Natural killer cell (primary cell): ENCODE measurements at regions not wholly inside any gene's neighbourhood (a gene's known extent, or its start where the extent isn't known, plus 50 kb on each side); places are given as distances from the start of the nearest gene placed in this dataset.

Source experiments
- ATAC-seq, 3 donors: fragments of 150-1000 bp in 2 of 3; fragments of 200-7000 bp in 1 of 3; cut with Tn5 transposase; 1 replicate in 1 of 3; 2 replicates in 2 of 3; pipeline ENCODE4 v1.10.0; 2021; ENCODE audit warnings: mild to moderate bottlenecking in 2 of 3, moderate library complexity in 2 of 3
- DNase-seq, 2 donors: peaks; one replicate each; pipeline versions ENCODE4 v3.0.0 to v3.0.0-alpha.2; 2013 to 2021; ENCODE audit warnings: mixed read lengths in 1 of 2
- H3K27ac ChIP-seq: one replicate; pipeline ENCODE4 v1.5.1; 2013; ENCODE audit warnings: mild to moderate bottlenecking, low read length
- H3K27me3 ChIP-seq: one replicate; pipeline ENCODE4 v1.6.1; 2013; ENCODE audit warnings: low read length; ENCODE audit not compliant: control insufficient read depth, insufficient read depth
- H3K36me3 ChIP-seq: one replicate; pipeline ENCODE4 v1.6.1; 2013; ENCODE audit warnings: low read length; ENCODE audit not compliant: control insufficient read depth, insufficient read depth
- H3K4me1 ChIP-seq: one replicate; pipeline ENCODE4 v1.6.1; 2013; ENCODE audit warnings: low read length; ENCODE audit not compliant: control insufficient read depth, insufficient read depth
- H3K4me3 ChIP-seq: one replicate; pipeline ENCODE4 v1.5.1; 2013; ENCODE audit warnings: low read length
- H3K9me3 ChIP-seq: one replicate; pipeline ENCODE4 v1.6.1; 2013; ENCODE audit warnings: low read length; ENCODE audit not compliant: control insufficient read depth, insufficient read depth
- H3K27ac Mint-ChIP-seq, 2 donors: one replicate each; pipeline ENCODE4 v1.8.0; 2022; ENCODE audit warnings: mild to moderate bottlenecking in 2 of 2, mixed read lengths in 2 of 2, moderate library complexity in 1 of 2
- H3K27me3 Mint-ChIP-seq, 2 donors: one replicate each; pipeline ENCODE4 v1.8.0; 2022; ENCODE audit warnings: low read depth in 2 of 2, mixed read lengths in 2 of 2
- H3K36me3 Mint-ChIP-seq: one replicate; pipeline ENCODE4 v1.8.0; 2022; ENCODE audit warnings: mixed read lengths
- H3K4me1 Mint-ChIP-seq, 2 donors: one replicate each; pipeline ENCODE4 v1.8.0; 2022; ENCODE audit warnings: mixed read lengths in 2 of 2
- H3K4me3 Mint-ChIP-seq: one replicate; pipeline ENCODE4 v1.8.0; 2022; ENCODE audit warnings: mild to moderate bottlenecking, moderate library complexity, mixed read lengths
- H3K9me3 Mint-ChIP-seq, 2 donors: one replicate each; pipeline ENCODE4 v1.8.0; 2022; ENCODE audit warnings: mixed read lengths in 2 of 2
- WGBS: methylation state at CpG from one replicate; pipeline ENCODE4 v1.1.7; 2013; ENCODE audit warnings: missing lambda C conversion rate; ENCODE audit not compliant: insufficient coverage; 5-methylcytosine and 5-hydroxymethylcytosine counted together
- intact Hi-C: fragments of 100-400 bp; cut with micrococcal nuclease; formaldehyde crosslinking; loops from one replicate; pipeline ENCODE4 v1.14.2; 2022
- TF ChIP-seq, protein P1 (sequence below): fragments of 200-600 bp; IDR thresholded peaks from one replicate; pipeline ENCODE4 v1.8.0; 2022; ENCODE audit warnings: antibody characterized with exemption

DNA sequence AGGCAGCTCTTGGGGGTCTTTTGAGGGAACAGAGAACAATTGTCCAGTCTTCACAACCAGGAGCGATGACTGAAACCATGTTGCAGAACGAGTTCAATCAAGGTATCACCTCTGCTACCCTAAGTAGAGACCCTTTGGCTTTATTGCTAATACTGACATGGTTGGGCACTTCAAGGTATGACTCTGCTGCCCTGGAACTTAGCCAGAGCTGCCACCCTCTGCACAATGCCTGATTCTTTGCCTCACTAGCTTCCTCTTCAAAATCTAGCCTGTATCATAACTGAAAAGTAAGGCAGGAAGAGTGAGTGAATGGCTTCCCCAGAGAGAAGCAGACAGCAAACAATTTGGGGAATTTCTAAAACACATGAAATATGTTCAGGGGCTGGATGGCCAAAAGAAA is 592.7 kb upstream of the NRSN1 start:
- 83% methylated on average over 2 of the region's 2 CpGs for WGBS
- ATAC-seq (no peak), DNase-seq (no peak)
- Histone ChIP-seq H3K27ac (no peak overlapping the region), H3K4me3 (no peak overlapping the region), H3K27me3 (no peaks in the 10 kb centered on the region), H3K36me3 (no peaks in the 10 kb centered on the region), H3K4me1 (no peaks in the 10 kb centered on the region), H3K9me3 (no peaks in the 10 kb centered on the region)
- Mint-ChIP-seq H3K36me3 (no peaks in the 10 kb centered on the region), H3K4me3 (no peak overlapping the region), H3K9me3 (peaks cover 12 to 13% of the 10 kb centered on the region in 2 donors), H3K4me1 (no peaks in the 10 kb centered on the region), H3K27me3 (no peaks in the 10 kb centered on the region), H3K27ac (no peak overlapping the region)
- intact Hi-C loops, result no loop called here
- TF ChIP-seq, protein P1, sequence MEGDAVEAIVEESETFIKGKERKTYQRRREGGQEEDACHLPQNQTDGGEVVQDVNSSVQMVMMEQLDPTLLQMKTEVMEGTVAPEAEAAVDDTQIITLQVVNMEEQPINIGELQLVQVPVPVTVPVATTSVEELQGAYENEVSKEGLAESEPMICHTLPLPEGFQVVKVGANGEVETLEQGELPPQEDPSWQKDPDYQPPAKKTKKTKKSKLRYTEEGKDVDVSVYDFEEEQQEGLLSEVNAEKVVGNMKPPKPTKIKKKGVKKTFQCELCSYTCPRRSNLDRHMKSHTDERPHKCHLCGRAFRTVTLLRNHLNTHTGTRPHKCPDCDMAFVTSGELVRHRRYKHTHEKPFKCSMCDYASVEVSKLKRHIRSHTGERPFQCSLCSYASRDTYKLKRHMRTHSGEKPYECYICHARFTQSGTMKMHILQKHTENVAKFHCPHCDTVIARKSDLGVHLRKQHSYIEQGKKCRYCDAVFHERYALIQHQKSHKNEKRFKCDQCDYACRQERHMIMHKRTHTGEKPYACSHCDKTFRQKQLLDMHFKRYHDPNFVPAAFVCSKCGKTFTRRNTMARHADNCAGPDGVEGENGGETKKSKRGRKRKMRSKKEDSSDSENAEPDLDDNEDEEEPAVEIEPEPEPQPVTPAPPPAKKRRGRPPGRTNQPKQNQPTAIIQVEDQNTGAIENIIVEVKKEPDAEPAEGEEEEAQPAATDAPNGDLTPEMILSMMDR, result no peak

DNA sequence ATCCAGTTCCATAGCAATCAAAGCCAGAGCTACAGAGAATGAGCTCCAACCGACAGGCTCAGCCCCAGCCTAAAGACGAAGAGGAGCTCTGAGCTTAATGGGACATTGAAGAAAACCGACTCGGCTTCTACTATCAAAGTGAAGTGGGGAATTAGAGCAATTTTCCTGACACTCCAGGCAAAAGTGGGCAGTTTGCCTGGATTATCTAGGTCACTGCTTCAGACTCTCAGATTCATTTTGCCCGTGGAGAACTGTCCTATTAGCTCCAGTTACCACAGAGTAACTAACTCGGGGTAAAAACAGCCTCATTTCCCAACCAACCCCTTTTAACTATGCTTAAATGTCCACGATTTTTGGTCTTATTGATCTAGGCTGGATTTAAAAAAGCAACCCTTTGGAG is 592.1 kb upstream of the NRSN1 start:
- no peak for ATAC-seq
- H3K36me3 Mint-ChIP-seq, result no peaks in the 10 kb centered on the region
- H3K4me1 Mint-ChIP-seq, result no peaks in the 10 kb centered on the region
- H3K4me3 Mint-ChIP-seq, result no peak overlapping the region
- Histone ChIP-seq H3K9me3 (no peaks in the 10 kb centered on the region), H3K27ac (no peak overlapping the region), H3K27me3 (no peaks in the 10 kb centered on the region), H3K36me3 (no peaks in the 10 kb centered on the region), H3K4me1 (no peaks in the 10 kb centered on the region), H3K4me3 (no peak overlapping the region)
- TF ChIP-seq, protein P1, result no peak
- intact Hi-C loops, result no loop called here
- no peak for DNase-seq
- H3K27ac Mint-ChIP-seq, result no peak overlapping the region
- H3K27me3 Mint-ChIP-seq, result no peaks in the 10 kb centered on the region
- H3K9me3 Mint-ChIP-seq, result peaks cover 11 to 15% of the 10 kb centered on the region in 2 donors
- WGBS, result 76% methylated on average over 7 of the region's 7 CpGs

DNA sequence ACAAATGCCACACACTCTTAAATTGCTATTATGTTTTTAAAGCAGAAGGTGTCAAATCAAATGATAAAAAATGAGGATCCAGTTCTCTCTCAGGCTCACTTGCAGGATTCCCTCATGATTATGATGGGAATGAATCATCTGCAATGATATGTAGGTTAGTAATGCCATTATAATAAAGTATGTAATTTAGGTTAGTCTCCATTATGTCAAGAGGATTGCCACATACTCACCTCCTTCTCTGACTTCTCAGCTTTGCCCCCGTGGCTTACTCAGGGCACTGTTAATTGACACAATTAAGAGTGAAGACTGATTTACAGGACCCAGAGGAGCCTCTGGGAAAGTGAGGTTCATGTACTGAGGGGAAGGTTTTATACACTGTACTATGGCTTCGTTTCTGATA is 591.7 kb upstream of the NRSN1 start:
- H3K27me3 Mint-ChIP-seq, result no peaks in the 10 kb centered on the region
- TF ChIP-seq, protein P1, result no peak
- no peaks in the 10 kb centered on the region for H3K36me3 ChIP-seq
- H3K36me3 Mint-ChIP-seq, result no peaks in the 10 kb centered on the region
- no peak overlapping the region for H3K27ac Mint-ChIP-seq
- H3K4me1 Mint-ChIP-seq, result no peaks in the 10 kb centered on the region
- H3K4me1 ChIP-seq, result no peaks in the 10 kb centered on the region
- ATAC-seq (no peak), DNase-seq (no peak)
- no peak overlapping the region for H3K27ac ChIP-seq
- WGBS, result no CpG with 5 or more reads among the region's 2 CpGs
- no peak overlapping the region for H3K4me3 ChIP-seq
- peaks cover 10 to 15% of the 10 kb centered on the region in 2 donors for H3K9me3 Mint-ChIP-seq
- no peaks in the 10 kb centered on the region for H3K27me3 ChIP-seq
- H3K4me3 Mint-ChIP-seq, result no peak overlapping the region
- intact Hi-C loops, result no loop called here
- H3K9me3 ChIP-seq, result no peaks in the 10 kb centered on the region

DNA sequence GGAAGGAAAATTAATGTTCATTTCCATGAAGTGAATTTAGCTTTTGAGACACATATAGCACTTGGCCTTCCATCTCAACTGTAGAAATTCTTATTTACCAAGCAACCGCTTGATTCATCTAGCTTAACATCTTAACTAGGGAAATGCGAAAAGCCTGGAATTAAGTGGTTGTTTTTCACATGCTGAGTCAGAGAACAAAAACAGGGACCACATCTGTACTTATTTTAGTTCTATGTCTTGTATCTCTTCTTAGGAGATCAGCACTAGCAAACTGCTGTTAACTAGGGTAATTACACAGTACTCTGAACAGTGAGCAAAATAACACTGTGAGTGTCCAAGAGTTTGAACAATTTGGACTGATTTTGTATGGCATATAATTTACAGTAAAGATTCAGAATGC is 590.9 kb upstream of the NRSN1 start:
- no peaks in the 10 kb centered on the region for H3K4me1 ChIP-seq
- WGBS, result 80% methylated on average over 2 of the region's 2 CpGs
- no peak for DNase-seq
- no peaks in the 10 kb centered on the region for H3K27me3 Mint-ChIP-seq
- no peak overlapping the region for H3K4me3 Mint-ChIP-seq
- no peak overlapping the region for H3K27ac ChIP-seq
- no peaks in the 10 kb centered on the region for H3K36me3 ChIP-seq
- no peaks in the 10 kb centered on the region for H3K4me1 Mint-ChIP-seq
- H3K4me3 ChIP-seq, result no peak overlapping the region
- H3K36me3 Mint-ChIP-seq, result no peaks in the 10 kb centered on the region
- peaks cover 6 to 15% of the 10 kb centered on the region in 2 donors for H3K9me3 Mint-ChIP-seq
- ATAC-seq, result no peak
- no peaks in the 10 kb centered on the region for H3K27me3 ChIP-seq
- TF ChIP-seq, protein P1, result no peak
- no peaks in the 10 kb centered on the region for H3K9me3 ChIP-seq
- no peak overlapping the region for H3K27ac Mint-ChIP-seq
- intact Hi-C loops, result no loop called here
